Chondrocyte (in vitro differentiated cells): ENCODE measurements at regions not wholly inside any gene's neighbourhood (a gene's known extent, or its start where the extent isn't known, plus 50 kb on each side); places are given as distances from the start of the nearest gene placed in this dataset.

ENCODE experiments used
- DNase-seq: peaks from one replicate; pipeline ENCODE4 v3.0.0; 2021; ENCODE audit warnings: mixed read lengths, low spot score
- H3K27ac Mint-ChIP-seq: one replicate; pipeline ENCODE4 v1.8.0; 2021; ENCODE audit warnings: mild to moderate bottlenecking, moderate library complexity, mixed read lengths; ENCODE audit not compliant: unreplicated experiment
- H3K27me3 Mint-ChIP-seq: 2 replicates; pipeline ENCODE4 v1.8.0; 2021; ENCODE audit warnings: low read depth, mixed read lengths
- H3K36me3 Mint-ChIP-seq: 2 replicates; pipeline ENCODE4 v1.8.0; 2021; ENCODE audit warnings: low read depth, mixed read lengths
- H3K4me1 Mint-ChIP-seq: 2 replicates; pipeline ENCODE4 v1.8.0; 2021; ENCODE audit warnings: low read depth, mild to moderate bottlenecking, mixed read lengths
- H3K4me3 Mint-ChIP-seq: one replicate; pipeline ENCODE4 v1.8.0; 2021; ENCODE audit warnings: mild to moderate bottlenecking, moderate library complexity, mixed read lengths; ENCODE audit not compliant: unreplicated experiment
- H3K9me3 Mint-ChIP-seq: 2 replicates; pipeline ENCODE4 v1.8.0; 2021; ENCODE audit warnings: low read depth, mixed read lengths
- TF ChIP-seq, protein P1 (sequence below): fragments of 200-600 bp; sonication (generic); IDR thresholded peaks from 2 replicates; pipeline ENCODE4 v1.5.0; 2021; ENCODE audit warnings: antibody characterized with exemption, mild to moderate bottlenecking, moderate library complexity

DNA sequence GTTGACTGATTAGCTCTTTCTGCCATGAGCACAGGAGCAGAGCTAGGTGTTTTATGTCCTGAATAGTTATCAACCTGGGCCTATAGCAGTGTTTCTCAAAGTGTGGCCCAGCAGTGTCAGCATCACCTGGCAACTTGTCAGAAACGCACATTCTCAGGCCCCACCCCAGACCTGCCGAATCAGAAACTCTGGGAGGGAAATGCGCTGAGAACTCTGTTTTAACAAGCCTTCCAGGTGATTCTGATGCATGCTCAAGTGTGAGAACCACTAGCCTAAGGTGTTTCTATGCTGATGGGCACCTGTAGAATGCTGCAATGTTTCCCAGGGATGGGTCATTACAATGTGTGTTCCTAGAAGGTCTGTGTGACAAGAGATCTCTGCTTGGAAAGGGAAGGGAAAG lies 257.5 kb downstream of the MID1IP1 start:
- Mint-ChIP-seq H3K9me3 (peaks cover 22% of the 10 kb centered on the region), H3K4me1 (no peaks in the 10 kb centered on the region), H3K4me3 (no peak overlapping the region), H3K36me3 (no peaks in the 10 kb centered on the region), H3K27ac (no peak overlapping the region), H3K27me3 (peaks cover 2% of the 10 kb centered on the region)
- TF ChIP-seq, protein P1, sequence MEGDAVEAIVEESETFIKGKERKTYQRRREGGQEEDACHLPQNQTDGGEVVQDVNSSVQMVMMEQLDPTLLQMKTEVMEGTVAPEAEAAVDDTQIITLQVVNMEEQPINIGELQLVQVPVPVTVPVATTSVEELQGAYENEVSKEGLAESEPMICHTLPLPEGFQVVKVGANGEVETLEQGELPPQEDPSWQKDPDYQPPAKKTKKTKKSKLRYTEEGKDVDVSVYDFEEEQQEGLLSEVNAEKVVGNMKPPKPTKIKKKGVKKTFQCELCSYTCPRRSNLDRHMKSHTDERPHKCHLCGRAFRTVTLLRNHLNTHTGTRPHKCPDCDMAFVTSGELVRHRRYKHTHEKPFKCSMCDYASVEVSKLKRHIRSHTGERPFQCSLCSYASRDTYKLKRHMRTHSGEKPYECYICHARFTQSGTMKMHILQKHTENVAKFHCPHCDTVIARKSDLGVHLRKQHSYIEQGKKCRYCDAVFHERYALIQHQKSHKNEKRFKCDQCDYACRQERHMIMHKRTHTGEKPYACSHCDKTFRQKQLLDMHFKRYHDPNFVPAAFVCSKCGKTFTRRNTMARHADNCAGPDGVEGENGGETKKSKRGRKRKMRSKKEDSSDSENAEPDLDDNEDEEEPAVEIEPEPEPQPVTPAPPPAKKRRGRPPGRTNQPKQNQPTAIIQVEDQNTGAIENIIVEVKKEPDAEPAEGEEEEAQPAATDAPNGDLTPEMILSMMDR: no peak
- DNase-seq: no peak

DNA sequence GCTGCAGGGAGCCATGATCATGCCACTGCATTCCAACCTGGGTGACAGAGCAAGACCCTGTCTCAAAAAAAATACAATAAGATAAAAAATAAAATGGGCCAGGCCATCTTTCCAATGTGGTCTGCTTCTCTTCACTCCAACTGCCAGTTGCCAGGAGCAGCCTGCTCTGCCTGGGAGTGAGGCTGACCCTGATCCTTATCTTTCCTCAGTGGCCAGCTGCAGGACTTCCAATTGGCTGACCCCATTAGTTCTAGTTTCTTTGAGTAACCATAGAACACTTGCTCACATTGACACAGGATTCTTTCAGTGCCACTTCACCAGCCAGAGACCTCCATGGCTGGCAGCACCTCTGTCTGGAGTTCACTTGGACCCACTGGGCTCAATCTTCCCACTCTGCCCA lies 258.6 kb downstream of the MID1IP1 start:
- DNase-seq: no peak
- no peaks in the 10 kb centered on the region for H3K36me3 Mint-ChIP-seq
- H3K4me1 Mint-ChIP-seq: no peaks in the 10 kb centered on the region
- H3K27ac Mint-ChIP-seq: no peak overlapping the region
- no peaks in the 10 kb centered on the region for H3K27me3 Mint-ChIP-seq
- peaks cover 20% of the 10 kb centered on the region for H3K9me3 Mint-ChIP-seq
- TF ChIP-seq, protein P1: no peak
- H3K4me3 Mint-ChIP-seq: no peak overlapping the region

DNA sequence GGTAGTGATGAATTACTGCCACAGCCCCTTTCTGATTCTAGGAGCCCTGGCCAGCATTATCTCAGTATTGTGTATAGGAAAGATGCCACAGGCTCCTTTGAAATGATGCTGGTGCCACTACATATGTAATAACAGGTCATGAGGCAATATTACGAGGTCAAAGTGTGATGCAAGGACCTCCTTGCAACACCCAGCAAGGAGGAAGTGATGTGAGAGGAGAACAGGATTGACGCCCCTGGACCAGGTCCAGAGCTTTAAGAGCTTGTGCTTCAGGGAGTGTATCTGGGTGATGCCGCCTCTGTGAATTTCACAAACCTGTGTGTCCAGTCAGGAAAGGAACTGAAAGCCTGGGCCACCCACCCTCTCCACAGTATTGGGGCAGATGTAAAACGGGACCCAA lies 261.8 kb downstream of the MID1IP1 start:
- no peak for DNase-seq
- H3K27me3 Mint-ChIP-seq: no peaks in the 10 kb centered on the region
- H3K36me3 Mint-ChIP-seq: no peaks in the 10 kb centered on the region
- H3K4me1 Mint-ChIP-seq: no peaks in the 10 kb centered on the region
- H3K27ac Mint-ChIP-seq: no peak overlapping the region
- no peak overlapping the region for H3K4me3 Mint-ChIP-seq
- H3K9me3 Mint-ChIP-seq: peaks cover 15% of the 10 kb centered on the region
- TF ChIP-seq, protein P1: no peak

DNA sequence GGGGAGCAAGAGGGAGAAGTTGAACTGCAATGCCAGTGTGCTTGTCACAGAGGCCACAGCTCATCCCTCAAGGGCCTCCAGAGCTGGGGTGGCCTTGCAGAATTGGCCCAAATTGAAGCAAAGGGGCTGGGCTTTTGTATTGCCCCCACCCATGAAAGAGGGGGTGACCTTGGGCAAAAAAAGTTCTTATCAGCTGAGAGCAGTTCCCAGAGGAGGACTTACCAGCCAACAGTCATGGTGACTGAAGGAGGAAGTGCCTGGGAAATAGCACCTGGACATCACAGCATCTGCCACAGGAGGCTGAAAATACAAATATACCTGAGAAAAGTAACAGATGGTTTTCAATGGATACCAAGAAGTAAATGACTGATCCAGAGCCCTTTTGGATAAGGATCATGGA lies 262.4 kb downstream of the MID1IP1 start:
- Mint-ChIP-seq H3K27ac (no peak overlapping the region), H3K4me1 (no peaks in the 10 kb centered on the region), H3K27me3 (no peaks in the 10 kb centered on the region), H3K36me3 (no peaks in the 10 kb centered on the region), H3K9me3 (peaks cover 17% of the 10 kb centered on the region), H3K4me3 (no peak overlapping the region)
- no peak for DNase-seq
- TF ChIP-seq, protein P1: no peak

DNA sequence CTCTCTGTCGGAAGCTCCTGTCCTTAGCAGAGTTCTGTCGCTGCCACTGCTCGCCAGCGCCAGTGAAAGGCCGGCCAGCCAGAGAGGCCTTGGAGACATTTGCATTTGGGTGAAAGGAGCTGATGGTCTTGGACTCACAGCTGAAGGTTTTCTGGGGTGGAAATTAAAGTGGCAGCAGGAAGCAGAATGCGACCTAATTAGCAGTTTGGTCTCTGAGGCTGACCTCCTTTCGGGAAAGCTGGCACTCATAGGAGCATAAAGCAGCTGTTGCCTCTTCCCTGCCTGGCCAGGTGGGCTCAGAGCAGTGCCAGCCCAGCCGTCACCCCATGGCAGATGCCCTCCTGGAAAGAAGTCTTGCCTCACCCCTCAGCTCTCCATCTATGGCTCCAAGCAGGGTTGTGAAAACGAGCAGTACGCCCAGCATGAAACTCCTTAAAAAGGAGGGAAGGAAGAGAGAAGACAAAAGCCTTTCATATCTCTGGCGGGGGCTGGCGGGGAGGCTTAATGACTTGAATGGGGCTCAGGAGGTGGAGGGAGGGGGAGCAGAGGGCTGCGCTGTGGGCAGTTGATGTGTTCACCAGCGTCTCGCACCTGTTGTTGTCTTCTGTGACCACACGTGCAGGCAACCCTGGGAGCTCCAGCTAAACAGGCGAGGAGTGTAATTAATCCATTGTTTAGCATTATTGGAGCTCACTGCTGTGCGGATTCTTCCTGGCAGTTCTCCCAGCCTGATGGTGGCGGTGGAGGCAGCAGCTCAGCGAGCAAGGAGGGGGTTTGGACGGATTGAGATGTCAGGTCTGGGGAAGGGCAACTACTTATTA lies 264.0 kb downstream of the MID1IP1 start:
- Mint-ChIP-seq H3K4me3 (no peak overlapping the region), H3K9me3 (peaks cover 20% of the 10 kb centered on the region), H3K27ac (no peak overlapping the region), H3K36me3 (no peaks in the 10 kb centered on the region), H3K27me3 (no peaks in the 10 kb centered on the region), H3K4me1 (no peaks in the 10 kb centered on the region)
- TF ChIP-seq, protein P1: no peak
- DNase-seq: no peak
